WTC11 (cell line): ENCODE measurements at regions not wholly inside any gene's neighbourhood (a gene's known extent, or its start where the extent isn't known, plus 50 kb on each side); places are given as distances from the start of the nearest gene placed in this dataset.

Source experiments
- ATAC-seq: fragments of 200-7000 bp; cut with Tn5 transposase; 2 replicates; pipeline ENCODE4 v1.10.0; 2021; ENCODE audit warnings: mild to moderate bottlenecking, moderate library complexity
- CTCF ChIA-PET: fragments of 300-600 bp; sonication (Branson Sonifier 250); formaldehyde crosslinking; loops from one replicate; lab custom pipeline; 2021; ENCODE audit warnings: antibody characterized with exemption; lab: Charles Lee
- POLR2A ChIA-PET: fragments of 350-600 bp; sonication (Branson Sonifier 250); formaldehyde crosslinking; loops from one replicate; lab custom pipeline; 2021; ENCODE audit warnings: antibody characterized with exemption; lab: Charles Lee
- DNase-seq: peaks from one replicate; pipeline ENCODE4 v3.0.0; 2021; ENCODE audit warnings: low spot score
- H3K27ac Mint-ChIP-seq: 2 replicates; pipeline ENCODE4 v1.8.0; 2021; ENCODE audit warnings: mixed read lengths
- H3K27me3 Mint-ChIP-seq: 2 replicates; pipeline ENCODE4 v1.8.0; 2021; ENCODE audit warnings: low read depth, mild to moderate bottlenecking, moderate library complexity, mixed read lengths
- H3K36me3 Mint-ChIP-seq: 2 replicates; pipeline ENCODE4 v1.8.0; 2021; ENCODE audit warnings: mixed read lengths
- H3K4me1 Mint-ChIP-seq: 2 replicates; pipeline ENCODE4 v1.8.0; 2022; ENCODE audit warnings: mixed read lengths
- H3K4me3 Mint-ChIP-seq: 2 replicates; pipeline ENCODE4 v1.8.0; 2021; ENCODE audit warnings: mild to moderate bottlenecking, moderate library complexity, mixed read lengths
- H3K9me3 Mint-ChIP-seq: 2 replicates; pipeline ENCODE4 v1.8.0; 2021; ENCODE audit warnings: mixed read lengths
- ARID4B ChIP-seq: sonication (generic); formaldehyde crosslinking; IDR thresholded peaks from 2 replicates; pipeline ENCODE4 v1.8.0; 2023; ENCODE audit warnings: missing genetic modification reagents, mild to moderate bottlenecking, borderline replicate concordance
- ATF2 ChIP-seq: sonication (generic); formaldehyde crosslinking; IDR thresholded peaks from 2 replicates; pipeline ENCODE4 v1.8.1; 2022; ENCODE audit warnings: low read depth, missing genetic modification reagents, borderline replicate concordance
- CBFB ChIP-seq: sonication (generic); formaldehyde crosslinking; IDR thresholded peaks from 2 replicates; pipeline ENCODE4 v1.8.1; 2022; ENCODE audit warnings: mild to moderate bottlenecking, low read depth, missing genetic modification reagents
- CDX4 ChIP-seq: fragments of 250-450 bp; sonication (Bioruptor Pico); IDR thresholded peaks from 2 replicates; pipeline ENCODE4 v1.9.0; 2021; ENCODE audit warnings: moderate library complexity, mild to moderate bottlenecking, inconsistent platforms, borderline replicate concordance
- E2F1 ChIP-seq: sonication (generic); formaldehyde crosslinking; IDR thresholded peaks from 2 replicates; pipeline ENCODE4 v1.8.0; 2022; ENCODE audit warnings: mild to moderate bottlenecking, missing genetic modification reagents
- FOXP4 ChIP-seq: sonication (generic); formaldehyde crosslinking; IDR thresholded peaks from 2 replicates; pipeline ENCODE4 v1.8.0; 2022; ENCODE audit warnings: mild to moderate bottlenecking, missing genetic modification reagents
- IRF1 ChIP-seq: sonication (generic); formaldehyde crosslinking; IDR thresholded peaks from 2 replicates; pipeline ENCODE4 v1.8.0; 2023; ENCODE audit warnings: missing genetic modification reagents
- KAT7 ChIP-seq: sonication (generic); formaldehyde crosslinking; IDR thresholded peaks from 2 replicates; pipeline ENCODE4 v1.8.1; 2023; ENCODE audit warnings: missing genetic modification reagents, mild to moderate bottlenecking, borderline replicate concordance
- NR2C2 ChIP-seq: sonication (generic); formaldehyde crosslinking; IDR thresholded peaks from 2 replicates; pipeline ENCODE4 v1.8.0; 2022; ENCODE audit warnings: mild to moderate bottlenecking, missing genetic modification reagents
- OVOL2 ChIP-seq: fragments of 250-450 bp; sonication (Bioruptor Pico); IDR thresholded peaks from 2 replicates; pipeline ENCODE4 v1.9.0; 2021; ENCODE audit warnings: mild to moderate bottlenecking, borderline replicate concordance
- RELA ChIP-seq: sonication (generic); formaldehyde crosslinking; IDR thresholded peaks from 2 replicates; pipeline ENCODE4 v1.8.1; 2022; ENCODE audit warnings: missing genetic modification reagents, mild to moderate bottlenecking, borderline replicate concordance
- SMAD3 ChIP-seq: sonication (generic); formaldehyde crosslinking; IDR thresholded peaks from 2 replicates; pipeline ENCODE4 v1.8.0; 2022; ENCODE audit warnings: missing genetic modification reagents, mild to moderate bottlenecking, borderline replicate concordance

GRCh38 chr4:154030746-154031145 is 241.9 kb upstream of the SFRP2 start (continued):
- TF ChIP-seq FOXP4 (CRISPR knock-in tag) (no peak), ATF2 (CRISPR knock-in tag) (no peak), ARID4B (no peak), OVOL2 (CRISPR knock-in tag) (no peak), E2F1 (CRISPR knock-in tag) (no peak), IRF1 (no peak), CBFB (CRISPR knock-in tag) (no peak), KAT7 (CRISPR knock-in tag) (no peak), CDX4 (CRISPR knock-in tag) (no peak), SMAD3 (CRISPR knock-in tag) (no peak), NR2C2 (CRISPR knock-in tag) (no peak)

- no peak for DNase-seq
- H3K9me3 Mint-ChIP-seq, result peaks cover 9% of the 10 kb centered on the region
- ChIA-PET CTCF (interaction anchor here (1.0 to 2.8 kb wide), 5 partner anchors 12 to 245 kb away, joined by 3 to 8 read pairs (median 4); no protein-coding TSS in a partner anchor), POLR2A (interaction anchor here (0.6 kb wide), 1 partner anchor 32 kb away, joined by 3 read pairs; no protein-coding TSS in a partner anchor)
- no peaks in the 10 kb centered on the region for H3K27me3 Mint-ChIP-seq
- ATAC-seq, result peak; percentile 77
- H3K4me3 Mint-ChIP-seq, result no peak overlapping the region
- H3K27ac Mint-ChIP-seq, result peak overlapping the region; percentile 86
- H3K4me1 Mint-ChIP-seq, result peaks cover 39% of the 10 kb centered on the region
- peaks cover 8% of the 10 kb centered on the region for H3K36me3 Mint-ChIP-seq
- TF ChIP-seq RELA (CRISPR knock-in tag) (no peak), CBFB (CRISPR knock-in tag) (no peak)
Observed at GRCh38 chr4:154030152-154030551, 241.3 kb upstream of the SFRP2 start.
